HG03025 (cell line): ENCODE measurements at regions not wholly inside any gene's neighbourhood (a gene's known extent, or its start where the extent isn't known, plus 50 kb on each side); places are given as distances from the start of the nearest gene placed in this dataset.
"Not testable (repeated sequence)": the region's sequence is repeated elsewhere in the genome, so short reads cannot be mapped to it uniquely, and the experiment has no call there.

Experiments used
- ATAC-seq: cut with Tn5 transposase; IDR thresholded peaks from one replicate; pipeline ENCODE4 v1.9.1; 2021; ENCODE audit warnings: mild to moderate bottlenecking, moderate library complexity; ENCODE audit not compliant: unreplicated experiment, low FRiP score

DNA sequence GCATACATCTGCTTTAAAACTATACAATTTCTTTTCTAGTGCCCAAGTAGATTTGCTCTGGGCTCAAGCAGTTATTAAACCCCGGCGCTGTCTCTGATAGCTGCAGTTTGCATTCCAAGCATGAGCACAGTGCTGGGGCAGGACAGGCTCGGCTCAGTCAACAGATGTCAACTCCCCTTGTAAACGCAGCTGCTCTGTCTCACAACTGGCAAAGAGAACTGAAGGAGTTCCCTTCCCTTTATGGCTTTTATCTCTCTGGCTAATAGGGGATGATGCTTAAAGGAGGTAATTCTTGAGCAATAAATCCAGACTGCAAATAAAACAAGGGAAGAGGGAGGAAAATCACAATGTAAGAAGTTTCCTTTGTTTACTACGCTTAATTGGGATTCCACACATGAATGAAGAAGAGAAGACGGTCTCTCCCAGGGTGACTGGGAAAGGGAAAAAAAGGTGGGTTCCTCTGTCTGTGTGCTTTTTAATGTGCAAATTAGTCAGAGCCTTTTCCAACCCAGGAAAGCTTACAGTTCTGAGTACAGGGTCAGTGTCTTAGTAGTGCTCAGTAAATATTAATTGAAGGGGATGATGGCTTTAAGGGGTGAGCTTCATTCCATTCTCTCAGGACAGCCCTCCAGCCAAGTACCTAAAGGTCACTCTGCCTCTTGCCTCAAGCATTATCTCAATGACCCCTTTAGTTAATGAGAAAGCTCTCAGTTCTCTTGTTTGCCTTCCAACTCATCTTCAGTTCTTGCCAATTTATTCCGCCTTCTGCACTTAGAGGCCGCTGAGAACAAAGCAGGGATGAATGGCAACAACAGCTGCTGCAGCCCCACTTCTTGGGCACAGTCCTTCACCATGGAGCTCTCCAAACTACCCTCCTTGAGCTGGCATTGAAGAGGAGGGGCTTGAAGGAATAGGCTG, 155.7 kb upstream of the JADE1 start:
- ATAC-seq = no peak

DNA sequence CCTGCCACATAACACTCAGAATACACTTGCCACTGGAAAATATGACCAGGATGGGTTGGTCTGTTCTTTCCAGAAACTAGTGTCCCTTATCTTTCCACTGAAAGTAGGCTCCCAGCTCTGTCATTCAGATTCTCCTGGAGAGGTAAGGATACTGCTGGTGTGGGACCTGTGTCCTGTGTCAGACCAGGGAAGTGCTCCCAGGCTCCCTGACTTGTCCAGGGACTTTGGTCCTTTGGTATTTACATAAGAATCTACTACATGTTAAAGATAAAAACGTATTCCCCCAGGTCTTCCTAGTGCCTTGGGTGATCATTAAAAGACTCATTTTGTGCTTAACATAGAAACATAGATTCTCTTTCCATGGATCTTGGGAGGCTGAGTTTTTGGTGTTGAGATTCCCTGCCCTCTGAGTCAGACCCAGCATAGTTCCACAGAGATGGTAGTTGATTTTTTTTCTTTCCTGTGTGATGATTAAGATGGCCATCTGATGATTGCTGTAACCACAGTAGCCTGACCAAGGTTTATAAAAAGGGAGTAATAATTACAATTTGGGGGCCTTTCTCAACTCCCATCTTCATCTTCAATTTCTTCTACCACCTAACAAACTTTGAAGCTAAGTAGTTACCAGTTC, 159.8 kb upstream of the JADE1 start:
- ATAC-seq = no peak

DNA sequence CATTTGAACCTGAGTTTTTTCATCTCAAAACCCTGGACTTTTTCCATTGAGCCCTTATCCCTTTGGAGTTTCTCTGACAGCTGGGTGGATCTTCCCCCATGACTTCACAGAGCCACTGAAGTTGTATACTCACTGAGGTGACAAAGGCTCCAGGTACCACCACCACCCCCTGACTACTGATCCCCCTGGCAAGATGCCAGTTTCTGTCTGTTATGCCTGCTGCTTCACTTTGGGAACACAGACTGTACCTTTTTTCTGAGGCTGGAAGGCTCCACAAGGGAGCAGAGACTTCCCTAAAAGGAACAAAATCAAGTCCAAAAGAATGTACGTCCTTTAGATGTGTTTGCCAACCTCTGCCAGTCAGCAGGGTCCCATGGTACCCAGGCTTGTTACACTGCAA, 160.3 kb upstream of the JADE1 start:
- ATAC-seq = no peak

DNA sequence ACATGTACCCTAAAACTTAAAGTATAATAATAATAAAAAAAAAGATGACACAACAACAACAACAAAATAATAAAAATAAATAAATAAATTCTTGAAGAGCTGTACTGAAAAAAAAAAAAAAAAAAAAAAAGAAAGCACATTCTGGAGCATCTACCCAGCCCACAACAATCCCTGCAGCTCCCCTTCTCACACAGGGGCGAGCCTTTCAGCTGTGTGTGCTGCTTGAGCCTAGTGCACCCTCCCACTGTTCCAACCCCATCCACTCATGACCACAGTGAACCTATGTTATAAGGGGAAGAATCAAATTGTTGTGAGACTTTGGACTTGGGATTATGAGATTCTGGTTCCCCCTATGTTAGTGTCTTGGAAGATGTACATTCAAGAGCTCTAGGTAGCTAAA, 161.5 kb upstream of the JADE1 start:
- no peak for ATAC-seq

DNA sequence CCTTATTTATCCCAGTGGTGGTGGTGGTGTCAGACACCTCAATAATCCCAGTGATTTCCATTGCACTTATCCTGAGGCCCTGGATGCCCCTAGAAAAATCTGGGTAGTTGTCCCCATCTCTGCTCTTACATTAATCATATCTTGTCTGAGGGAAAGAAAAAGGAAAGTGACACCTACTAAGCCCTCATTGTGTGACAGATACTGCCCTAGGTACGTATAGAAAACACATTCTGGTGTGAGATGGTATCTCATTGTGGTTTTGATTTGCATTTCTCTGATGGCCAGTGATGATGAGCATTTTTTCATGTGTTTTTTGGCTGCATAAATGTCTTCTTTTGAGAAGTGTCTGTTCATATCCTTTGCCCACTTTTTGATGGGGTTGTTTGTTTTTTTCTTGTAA, 162.6 kb upstream of the JADE1 start:
- ATAC-seq = not testable (repeated sequence)

DNA sequence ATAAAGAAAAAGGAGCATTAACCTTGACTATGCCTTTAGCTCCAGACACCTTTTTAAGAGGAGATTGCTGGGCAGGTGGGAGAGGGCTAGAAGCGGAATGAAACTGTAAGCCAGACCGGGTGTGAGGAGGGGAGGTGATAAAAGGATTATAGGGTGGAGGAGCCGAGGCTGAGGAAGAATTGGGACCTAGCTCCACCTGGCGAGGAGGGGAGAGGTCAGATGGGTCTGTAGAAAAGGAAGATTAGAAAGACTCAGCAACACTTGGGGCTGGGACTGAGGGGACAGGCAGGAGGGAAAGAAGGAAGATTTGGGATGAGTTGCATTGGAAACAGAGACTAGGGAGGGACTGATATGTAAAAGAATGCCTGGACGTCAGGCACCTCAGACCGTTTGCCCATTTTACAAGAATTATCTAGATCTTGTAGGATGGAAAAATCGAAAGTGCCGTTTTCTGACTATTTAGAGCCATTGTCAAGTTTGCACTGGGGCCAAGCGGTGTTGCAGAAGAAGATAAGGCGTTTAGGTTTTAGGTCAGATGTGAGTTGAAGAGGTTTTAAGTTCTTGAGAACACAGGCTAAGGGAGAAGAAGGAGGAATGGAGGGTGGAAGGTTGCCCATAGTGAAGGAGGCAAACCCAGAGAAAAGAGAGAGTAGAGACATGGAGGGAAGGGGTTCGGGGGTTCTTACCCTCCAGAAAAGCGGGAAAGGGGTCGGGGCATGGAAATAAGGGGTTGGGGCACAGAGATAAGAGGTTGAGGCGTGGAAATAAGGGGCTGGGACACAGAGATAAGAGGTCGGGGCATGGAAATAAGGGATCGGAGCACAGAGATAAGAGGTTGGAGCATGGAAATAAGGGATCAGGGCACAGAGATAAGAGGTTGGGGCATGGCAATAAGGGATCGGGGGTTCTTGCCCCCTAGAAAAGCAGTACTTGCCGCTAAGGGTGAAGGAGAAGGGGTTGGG, 164.5 kb upstream of the JADE1 start:
- not testable (repeated sequence) for ATAC-seq

DNA sequence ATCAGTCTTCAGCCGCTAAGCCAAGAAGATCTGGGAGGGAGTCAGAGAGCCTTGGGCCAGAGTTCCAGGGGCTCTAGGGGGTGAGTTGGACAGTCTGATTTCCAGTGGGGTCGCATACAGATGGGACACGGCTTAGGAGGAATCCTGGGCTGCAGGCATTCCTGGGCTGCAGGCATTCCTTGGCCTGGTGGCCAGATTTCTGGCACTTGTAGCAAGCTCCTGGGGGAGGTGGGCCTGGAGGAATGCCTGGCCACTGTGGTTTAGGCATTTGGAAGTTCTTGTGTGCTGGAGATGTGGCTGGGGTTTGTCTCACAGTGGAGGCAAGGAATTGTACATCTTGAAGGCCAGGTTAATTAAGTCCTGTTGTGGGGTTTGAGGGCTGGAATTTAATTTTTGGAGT, 165.4 kb upstream of the JADE1 start:
- ATAC-seq = not testable (repeated sequence)

DNA sequence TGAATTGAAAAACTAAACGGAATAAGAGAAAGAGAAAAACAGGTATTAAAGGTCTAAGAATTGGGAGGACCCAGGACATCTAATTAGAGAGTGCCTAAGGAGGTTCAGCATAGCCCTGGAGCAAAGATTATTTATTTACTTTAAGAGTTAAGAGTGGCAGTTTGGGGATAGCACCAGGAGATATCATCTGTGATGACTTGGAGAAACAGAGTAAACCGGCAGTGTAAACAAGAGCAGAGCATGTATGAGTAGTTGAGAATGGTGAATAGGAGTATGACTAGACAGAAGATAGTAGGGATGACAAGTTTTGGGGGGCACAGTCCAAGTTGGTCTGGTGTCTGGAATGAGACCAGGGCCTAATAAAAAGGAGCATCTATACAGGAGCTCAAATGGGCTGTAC, 167.9 kb upstream of the JADE1 start:
- not testable (repeated sequence) for ATAC-seq

DNA sequence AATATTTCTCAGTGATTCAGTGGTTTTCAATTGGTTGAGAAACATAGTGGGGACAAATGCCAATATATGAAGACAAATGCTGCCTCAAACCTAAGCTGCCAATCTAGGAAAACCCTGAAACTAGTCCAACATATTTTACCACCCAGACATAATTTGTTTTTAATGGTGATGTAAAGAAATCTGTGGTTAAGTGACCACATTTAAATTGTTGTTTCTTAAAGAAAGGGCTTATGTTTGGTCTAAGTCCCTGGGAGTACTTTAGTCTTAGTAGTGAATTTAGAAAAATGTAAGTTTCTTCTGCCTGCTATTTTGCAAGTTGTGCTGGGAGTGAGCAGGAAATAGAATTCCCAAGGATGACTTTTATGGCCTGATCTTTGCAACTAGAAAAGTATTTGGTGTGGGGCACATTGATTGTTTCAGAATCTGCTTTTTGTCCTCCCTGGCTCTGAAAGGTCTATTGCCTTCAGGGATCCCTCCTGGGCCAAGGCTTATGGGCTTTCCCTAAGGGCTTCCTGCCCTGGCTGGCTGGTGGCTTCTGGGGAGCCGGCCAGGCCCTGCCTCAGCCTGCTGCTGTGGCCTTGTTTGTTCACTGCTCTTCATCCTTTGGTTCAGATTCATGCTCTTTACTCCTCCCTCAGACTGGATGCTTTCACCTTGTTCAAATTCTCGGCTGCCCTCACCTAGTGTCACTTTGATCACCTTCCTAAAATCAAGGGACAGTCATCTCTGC, 169.8 kb upstream of the JADE1 start:
- no peak for ATAC-seq

DNA sequence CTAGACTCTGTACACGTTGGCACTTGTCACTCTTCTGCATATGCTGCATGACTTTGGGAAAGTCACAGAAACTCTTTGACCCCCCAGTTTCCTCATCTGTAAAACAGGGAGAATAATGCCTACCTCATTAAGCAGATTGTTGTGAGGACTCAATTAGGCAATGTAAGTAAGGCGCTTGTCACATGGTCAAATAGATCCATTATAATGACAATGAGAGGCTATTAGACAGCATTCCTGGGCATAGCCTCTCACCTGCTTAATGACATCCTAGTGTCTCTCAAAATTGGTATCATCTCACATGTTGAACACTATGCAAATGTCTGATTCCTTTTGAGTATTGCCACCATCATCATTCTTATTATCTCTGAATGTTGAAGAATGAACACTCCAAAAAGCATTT, 172.6 kb upstream of the JADE1 start:
- no peak for ATAC-seq

DNA sequence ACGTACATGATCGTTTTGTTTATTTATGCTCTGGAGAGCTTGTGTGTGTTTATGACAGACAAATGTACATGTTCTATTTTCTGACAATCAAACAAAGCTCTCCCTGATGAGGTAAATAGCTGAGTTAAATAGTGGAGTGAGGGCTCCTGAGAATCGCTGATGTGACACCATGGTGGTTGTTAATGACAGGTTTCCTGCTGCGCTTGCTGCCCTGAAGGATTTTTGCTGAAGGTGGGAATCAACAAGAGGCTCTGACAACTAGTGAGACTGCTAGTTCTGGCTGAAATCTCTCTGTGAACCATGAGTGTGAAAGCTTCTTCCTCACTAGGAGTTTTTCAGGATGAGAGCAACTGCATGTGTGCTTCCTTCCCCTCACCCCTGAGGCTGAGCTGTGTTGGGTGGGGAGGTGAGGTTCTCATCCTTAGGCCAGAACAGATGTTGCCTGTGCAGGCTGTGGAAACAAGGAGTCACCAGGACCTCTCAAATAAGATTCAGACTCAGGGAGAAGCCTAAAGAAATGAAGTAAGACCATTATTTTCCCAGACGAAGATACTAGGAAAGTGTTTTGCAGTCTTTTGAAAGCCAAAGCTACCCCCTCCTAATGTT, 173.4 kb upstream of the JADE1 start:
- ATAC-seq = no peak

DNA sequence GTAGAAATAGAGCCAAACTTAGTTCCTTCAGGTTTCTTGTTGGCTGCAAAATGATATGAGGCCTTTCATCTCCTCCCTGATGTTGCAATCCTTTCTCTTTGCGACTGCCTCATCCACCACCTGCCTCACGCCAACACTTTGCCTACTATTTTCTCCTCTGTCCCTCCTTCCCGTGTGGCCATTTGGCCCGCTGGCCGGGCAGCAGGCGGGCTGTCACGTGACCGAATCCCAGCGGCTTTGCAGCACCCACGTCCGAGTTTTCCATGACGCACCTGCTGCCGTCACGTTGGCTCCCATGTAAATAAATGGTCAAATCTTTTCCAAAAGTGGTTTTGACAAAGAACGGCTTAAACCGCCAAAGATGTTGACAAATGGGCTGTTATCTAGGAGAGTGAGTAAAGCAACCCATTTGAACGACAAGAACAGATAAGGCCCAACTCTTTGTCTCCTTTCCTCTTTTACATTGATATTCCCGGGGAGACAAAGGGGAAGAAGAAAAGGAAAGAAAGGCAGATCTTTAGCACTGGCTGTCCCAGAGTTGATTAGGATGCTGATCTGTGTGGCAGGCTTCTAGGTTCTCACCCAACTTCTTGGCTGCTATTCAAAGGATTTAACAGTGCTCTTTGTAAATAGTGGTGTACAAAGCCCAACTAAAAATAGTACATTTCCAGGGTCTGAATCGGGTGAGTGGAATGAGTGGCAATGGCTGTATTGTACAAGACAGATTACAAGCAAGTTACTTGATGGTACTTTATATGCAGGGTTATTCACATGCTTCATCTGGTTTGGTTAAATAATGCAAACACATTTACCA, 174.2 kb upstream of the JADE1 start:
- no peak for ATAC-seq

DNA sequence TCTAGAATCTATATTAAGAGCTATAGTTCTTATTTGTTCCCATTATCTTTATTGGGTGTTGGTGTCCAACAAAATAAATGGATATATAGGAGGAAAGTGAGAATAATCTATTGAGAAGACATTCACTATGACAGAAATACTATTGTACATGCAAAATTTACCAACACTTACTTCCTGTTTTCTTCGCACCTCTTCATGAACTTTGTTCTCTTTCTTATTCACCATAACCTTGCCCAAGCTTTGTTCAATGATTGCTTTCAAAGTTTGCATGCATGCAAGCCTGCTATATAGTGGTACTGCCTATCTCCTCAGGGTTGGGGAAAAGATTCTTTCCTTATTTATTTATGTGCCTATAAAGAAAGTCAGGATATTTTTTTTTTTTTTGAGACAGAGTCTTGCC, 176.4 kb upstream of the JADE1 start:
- no peak for ATAC-seq

DNA sequence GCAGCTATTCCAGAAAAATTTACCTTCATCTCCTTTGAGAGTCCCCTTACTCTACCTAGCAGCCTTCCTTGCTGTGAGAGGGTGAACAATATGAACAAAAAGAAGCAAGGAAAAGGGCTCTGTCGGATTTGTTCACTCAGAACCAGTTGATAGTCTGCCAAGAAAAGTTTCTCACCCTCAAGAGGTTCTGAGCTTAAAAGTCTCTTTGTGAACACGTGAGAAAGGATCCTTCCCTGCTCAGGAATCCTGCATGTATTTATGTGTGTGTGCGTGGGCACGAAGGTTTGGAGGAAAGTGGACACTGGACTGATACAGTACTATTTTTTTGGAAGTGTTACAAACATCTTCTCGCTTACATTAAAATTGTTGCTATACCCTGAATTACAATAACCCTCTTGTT, 178.6 kb upstream of the JADE1 start:
- ATAC-seq = no peak

DNA sequence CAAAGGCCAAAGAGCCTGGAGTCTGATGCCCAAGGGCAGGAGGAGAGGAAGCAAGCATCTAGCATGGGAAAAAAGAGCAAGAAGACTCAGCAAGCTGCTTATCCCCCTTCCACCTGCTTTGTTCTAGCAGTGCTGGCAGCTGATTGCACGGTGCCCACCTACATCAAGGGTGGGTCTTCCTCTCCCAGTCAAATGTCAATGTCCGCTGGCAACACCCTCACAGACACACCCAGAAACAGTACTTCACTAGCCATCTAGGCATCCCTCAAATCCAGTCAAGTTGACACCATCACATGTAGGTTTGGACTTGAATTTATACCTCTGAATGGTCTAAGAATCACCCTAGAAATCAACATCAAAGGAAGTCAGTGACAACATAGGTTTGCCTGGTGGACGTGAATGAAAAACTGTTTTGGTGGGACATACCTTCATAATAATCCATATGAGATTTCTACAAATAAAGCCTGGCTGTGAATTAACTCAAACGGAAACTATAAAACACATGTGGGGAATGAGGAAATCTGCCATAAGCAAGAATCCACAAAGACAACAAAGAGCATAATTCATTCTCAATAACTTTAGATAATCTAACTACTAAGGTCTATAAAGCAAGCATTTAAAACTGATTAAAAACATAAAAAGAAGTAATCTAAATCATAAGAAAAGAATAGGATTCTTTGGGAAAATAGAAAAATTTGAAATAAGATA, 185.8 kb upstream of the JADE1 start:
- no peak for ATAC-seq

DNA sequence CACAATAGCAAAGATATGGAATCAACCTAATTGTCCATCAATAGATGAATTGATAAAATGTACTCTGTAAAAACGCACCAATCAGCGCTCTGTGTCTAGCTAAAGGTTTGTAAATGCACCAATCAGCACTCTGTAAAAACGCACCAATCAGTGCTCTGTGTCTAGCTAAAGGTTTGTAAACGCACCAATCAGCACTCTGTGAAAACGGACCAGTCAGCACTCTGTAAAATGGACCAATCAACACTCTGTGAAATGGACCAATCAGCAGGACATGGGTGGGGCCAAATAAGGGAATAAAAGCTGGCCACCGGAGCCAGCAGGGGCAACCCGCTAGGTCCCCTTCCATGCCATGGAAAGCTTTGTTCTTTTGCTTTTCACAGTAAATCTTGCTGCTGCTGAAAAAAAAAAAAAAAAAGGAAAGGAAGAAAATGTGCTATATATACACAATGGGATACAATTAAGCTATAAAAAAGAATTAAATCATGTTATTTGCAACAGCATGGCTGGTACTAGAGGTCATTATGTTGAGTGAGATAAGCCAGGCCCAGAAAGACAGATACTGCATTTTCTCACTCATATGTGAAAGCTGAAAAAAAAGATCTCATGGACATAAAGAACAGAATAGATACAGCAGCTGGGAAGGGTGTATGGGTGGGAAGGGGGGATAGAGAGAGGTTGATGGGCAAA, 189.1 kb upstream of the JADE1 start:
- not testable (repeated sequence) for ATAC-seq

DNA sequence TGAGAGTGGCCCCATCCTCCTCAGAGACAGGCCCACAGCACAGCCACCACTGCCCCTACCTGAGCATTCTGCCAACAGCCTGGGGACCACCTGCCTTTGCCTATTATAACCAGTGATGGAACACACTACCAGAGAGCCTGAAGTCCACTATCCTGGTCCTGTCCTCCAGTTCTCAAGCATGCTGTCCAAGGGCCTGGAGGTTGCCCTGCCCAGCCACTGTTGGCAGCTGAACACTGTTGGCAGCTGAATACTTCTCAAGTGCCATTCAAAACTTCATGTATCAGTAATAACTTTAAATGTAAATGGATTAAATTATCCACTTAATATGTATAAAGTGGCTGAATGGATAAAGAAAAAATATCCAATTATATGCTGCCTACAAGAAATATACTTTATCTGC, 194.3 kb upstream of the JADE1 start:
- ATAC-seq = no peak

DNA sequence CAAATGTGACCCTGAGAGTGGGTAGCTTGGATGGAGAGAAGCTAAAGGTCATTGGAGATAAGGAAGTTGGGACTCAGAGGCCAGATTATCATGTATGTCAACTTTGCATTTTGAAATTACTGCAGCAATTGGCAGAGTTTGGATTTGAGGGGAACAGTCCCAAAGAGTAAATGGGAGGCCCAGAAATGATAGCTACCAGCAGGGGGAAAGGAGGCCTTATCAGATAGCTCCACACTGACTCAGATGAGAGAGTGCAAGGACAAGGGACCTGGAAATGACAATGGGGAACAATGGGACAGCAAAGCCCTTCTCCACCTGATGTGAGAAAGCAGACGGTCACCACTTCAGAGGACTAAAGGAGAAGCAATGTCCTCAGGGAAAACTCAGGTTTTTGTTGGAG, 201.5 kb upstream of the JADE1 start:
- ATAC-seq = no peak
